ENCODE measurements at regions not wholly inside any gene's neighbourhood (a gene's known extent, or its start where the extent isn't known, plus 50 kb on each side); places are given as distances from the start of the nearest gene placed in this dataset.

- no peak for DNase-seq (ENCODE audit: low spot score)
Measured at GRCh38 chr2:165033402-165033801, 78.1 kb upstream of the SLC38A11 start.

GRCh38 chr2:165032559-165032958 is 77.2 kb upstream of the SLC38A11 start:
- DNase-seq (ENCODE audit: low spot score) = no peak

- no peak for DNase-seq (ENCODE audit: low spot score)
Measured at GRCh38 chr2:165024199-165024598, 68.9 kb upstream of the SLC38A11 start.

- DNase-seq (ENCODE audit: low spot score) = no peak
Measured at GRCh38 chr2:165022781-165023180, 67.5 kb upstream of the SLC38A11 start.

- no peak for DNase-seq (ENCODE audit: low spot score)
Measured at GRCh38 chr2:165017966-165018596, 62.8 kb upstream of the SLC38A11 start.

GRCh38 chr2:165016772-165017411 is 61.6 kb upstream of the SLC38A11 start:
- DNase-seq (ENCODE audit: low spot score) = peak; percentile 56

- DNase-seq (ENCODE audit: low spot score) = peak; percentile 68
Measured at GRCh38 chr2:165015052-165015642, 59.8 kb upstream of the SLC38A11 start.

- no peak for DNase-seq (ENCODE audit: low spot score)
Measured at GRCh38 chr2:165013944-165014619, 58.8 kb upstream of the SLC38A11 start.

GRCh38 chr2:165011199-165011598 is 55.9 kb upstream of the SLC38A11 start:
- no peak for DNase-seq (ENCODE audit: low spot score)

GRCh38 chr2:165010556-165010955 is 55.2 kb upstream of the SLC38A11 start:
- no peak for DNase-seq (ENCODE audit: low spot score)

GRCh38 chr2:165009466-165009865 is 54.1 kb upstream of the SLC38A11 start:
- no peak for DNase-seq (ENCODE audit: low spot score)

- no peak for DNase-seq (ENCODE audit: low spot score)
Measured at GRCh38 chr2:165008730-165009315, 53.5 kb upstream of the SLC38A11 start.

- DNase-seq (ENCODE audit: low spot score) = no peak
Measured at GRCh38 chr2:165007161-165007744, 51.9 kb upstream of the SLC38A11 start.

All from HuH-7 (cell line).